AG09309 (cell line): ENCODE measurements at regions not wholly inside any gene's neighbourhood (a gene's known extent, or its start where the extent isn't known, plus 50 kb on each side); places are given as distances from the start of the nearest gene placed in this dataset.

ENCODE experiments used
- DNase-seq: peaks from one replicate; pipeline ENCODE4 v3.0.0-alpha.2; 2010; ENCODE audit warnings: low read depth
- H3K4me3 ChIP-seq: 2 replicates; pipeline ENCODE4 v1.5.1; 2011; ENCODE audit warnings: mild to moderate bottlenecking, low read depth, low read length, moderate library complexity; ENCODE audit not compliant: control insufficient read depth
- TF ChIP-seq, protein P1 (sequence below): IDR thresholded peaks from 2 replicates; pipeline ENCODE4 v1.5.1; 2011; ENCODE audit warnings: mild to moderate bottlenecking, low read depth, low read length, inconsistent platforms; ENCODE audit not compliant: insufficient read depth, control insufficient read depth; ENCODE audit errors: missing control alignments

GRCh38 chr1:58836408-58836807 is 52.6 kb upstream of the JUN start:
- TF ChIP-seq, protein P1, sequence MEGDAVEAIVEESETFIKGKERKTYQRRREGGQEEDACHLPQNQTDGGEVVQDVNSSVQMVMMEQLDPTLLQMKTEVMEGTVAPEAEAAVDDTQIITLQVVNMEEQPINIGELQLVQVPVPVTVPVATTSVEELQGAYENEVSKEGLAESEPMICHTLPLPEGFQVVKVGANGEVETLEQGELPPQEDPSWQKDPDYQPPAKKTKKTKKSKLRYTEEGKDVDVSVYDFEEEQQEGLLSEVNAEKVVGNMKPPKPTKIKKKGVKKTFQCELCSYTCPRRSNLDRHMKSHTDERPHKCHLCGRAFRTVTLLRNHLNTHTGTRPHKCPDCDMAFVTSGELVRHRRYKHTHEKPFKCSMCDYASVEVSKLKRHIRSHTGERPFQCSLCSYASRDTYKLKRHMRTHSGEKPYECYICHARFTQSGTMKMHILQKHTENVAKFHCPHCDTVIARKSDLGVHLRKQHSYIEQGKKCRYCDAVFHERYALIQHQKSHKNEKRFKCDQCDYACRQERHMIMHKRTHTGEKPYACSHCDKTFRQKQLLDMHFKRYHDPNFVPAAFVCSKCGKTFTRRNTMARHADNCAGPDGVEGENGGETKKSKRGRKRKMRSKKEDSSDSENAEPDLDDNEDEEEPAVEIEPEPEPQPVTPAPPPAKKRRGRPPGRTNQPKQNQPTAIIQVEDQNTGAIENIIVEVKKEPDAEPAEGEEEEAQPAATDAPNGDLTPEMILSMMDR, result no peak
- no peak overlapping the region for H3K4me3 ChIP-seq
- DNase-seq, result no peak

- no peak overlapping the region for H3K4me3 ChIP-seq
- TF ChIP-seq, protein P1, result no peak
- DNase-seq, result no peak
These were observed 54.0 kb upstream of the JUN start for GRCh38 chr1:58837886-58838285.

GRCh38 chr1:58839147-58839795 is 55.4 kb upstream of the JUN start:
- no peak overlapping the region for H3K4me3 ChIP-seq
- TF ChIP-seq, protein P1, result no peak
- no peak for DNase-seq

DNA sequence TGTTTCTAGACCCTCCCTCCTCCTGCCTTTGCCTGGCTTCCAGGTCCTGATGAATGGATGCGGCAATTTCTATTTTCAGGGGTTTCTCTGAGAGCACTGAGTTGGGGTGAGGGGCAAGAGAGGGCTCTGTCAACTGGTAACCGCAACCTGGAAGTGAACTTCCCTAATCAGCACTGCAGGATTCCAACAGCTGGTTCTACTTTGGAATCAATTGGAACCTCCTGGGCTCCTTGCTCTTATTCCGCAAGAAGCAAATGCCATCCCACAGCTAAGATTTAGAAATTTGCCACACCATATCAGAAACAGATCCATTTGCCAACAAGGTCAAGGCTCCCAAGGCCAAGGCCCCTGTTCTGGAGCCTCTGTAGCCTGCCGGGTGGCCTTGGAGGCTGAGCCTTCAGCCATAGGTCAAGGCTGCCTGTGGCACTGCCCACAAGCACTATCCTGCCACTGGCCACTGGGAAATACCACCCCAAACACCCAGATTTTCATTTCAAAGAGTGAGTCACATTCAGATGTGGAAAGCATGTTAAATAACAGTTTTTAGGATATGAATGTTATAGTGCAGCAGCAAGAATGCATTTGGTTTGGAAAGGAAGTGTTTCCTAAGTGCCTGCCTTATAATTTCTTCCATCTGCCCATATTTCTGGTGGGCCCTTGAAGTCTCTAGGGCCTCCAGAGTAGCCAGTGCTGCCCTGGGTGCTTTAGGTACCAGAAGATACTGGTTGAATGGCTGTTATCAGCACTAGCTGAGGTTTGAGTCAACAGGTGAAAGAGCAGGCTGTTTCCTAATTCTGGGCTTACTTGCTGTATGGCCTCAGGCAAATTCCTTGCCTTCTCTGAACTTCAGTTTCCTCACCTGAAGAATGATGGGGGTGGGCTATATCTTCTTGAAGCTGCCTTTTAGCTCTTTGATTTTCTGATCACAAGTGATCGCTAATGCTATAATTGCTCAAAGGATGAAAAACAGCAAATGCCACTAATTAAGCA is 56.3 kb upstream of the JUN start:
- TF ChIP-seq, protein P1, result no peak
- no peak overlapping the region for H3K4me3 ChIP-seq
- peak; percentile 40 for DNase-seq

DNA sequence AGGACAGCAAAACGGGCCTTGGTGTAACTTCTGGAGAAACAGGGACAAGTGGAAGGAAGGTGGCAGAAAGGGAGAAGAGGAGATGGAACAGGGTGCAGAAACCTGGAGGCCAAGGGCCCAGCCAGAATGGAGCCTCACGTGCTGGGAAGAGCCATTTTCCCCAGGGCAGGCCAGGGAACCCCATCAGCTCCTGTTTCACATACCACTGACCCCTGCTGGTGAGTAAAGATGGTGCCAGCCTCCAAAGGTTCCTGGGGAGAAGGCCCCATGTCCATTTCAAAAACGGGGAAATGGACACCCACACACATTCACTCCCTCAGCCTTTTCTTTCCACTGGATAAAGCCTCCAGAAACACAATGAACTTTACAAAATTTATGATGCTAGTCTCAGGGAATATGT is 57.6 kb upstream of the JUN start:
- H3K4me3 ChIP-seq, result no peak overlapping the region
- TF ChIP-seq, protein P1, result peak; percentile 33
- no peak for DNase-seq

DNA sequence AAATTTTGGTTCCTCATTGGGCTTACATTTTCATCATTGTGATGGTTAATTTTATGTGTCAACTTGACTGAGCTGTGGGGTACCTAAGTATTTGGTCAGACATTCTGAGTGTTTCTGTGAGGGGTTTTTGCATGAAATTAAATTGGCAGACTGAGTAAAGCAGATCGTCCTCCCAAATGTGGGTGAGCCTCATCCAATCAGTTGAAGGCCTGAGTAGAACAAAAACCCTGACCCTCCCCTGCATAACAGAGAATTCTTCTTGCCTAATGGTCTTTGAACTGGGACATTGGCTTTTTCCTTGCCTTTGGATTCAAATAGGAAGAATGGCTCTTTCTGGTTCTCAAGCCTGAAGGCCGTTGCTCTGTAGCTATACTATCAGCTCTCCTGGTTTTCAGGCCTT is 59.1 kb upstream of the JUN start:
- TF ChIP-seq, protein P1, result no peak
- DNase-seq, result no peak
- no peak overlapping the region for H3K4me3 ChIP-seq
